ENCODE measurements at regions not wholly inside any gene's neighbourhood (a gene's known extent, or its start where the extent isn't known, plus 50 kb on each side); places are given as distances from the start of the nearest gene placed in this dataset.

DNA sequence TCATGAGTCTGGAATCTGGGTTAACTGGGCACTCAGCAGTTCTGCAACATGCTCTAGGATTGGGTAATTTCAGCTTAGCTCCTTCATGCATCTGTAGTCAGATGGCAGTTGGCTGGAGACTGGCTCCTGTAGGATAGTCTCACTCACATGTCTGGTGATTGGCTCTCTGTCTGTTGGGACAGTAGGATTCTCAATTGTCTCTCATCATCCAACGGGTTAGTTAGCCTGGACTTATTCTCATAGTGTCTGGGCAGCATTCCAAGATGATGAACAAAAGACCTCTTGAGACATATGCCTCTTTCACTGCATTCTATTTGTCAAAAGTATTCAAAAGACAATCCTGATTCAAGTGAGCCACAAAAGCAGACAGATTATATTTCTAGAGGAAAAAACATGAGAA lies 795.6 kb upstream of the GALNTL6 start:
- H3K4me1 ChIP-seq (replicated peaks in 1 of 4; ENCODE audit: control insufficient read depth in 3 of 4, insufficient read depth in 4 of 4, low read length in 3 of 4), result peaks cover 0 to 8% (median 2%) of the 10 kb centered on the region in 4 experiments; a peak in 1 of 7 replicates
- H3K18ac ChIP-seq (ENCODE audit: extremely low read depth, low read length), result no peak overlapping the region
- H3K4ac ChIP-seq (replicated peaks; ENCODE audit: insufficient read length, low read depth, low read length), result no peak overlapping the region
- no peak for DNase-seq (ENCODE audit: low read depth in 1 of 2, low spot score in 2 of 2)
- ChIA-PET CTCF (ENCODE audit: partially characterized antibody) (interaction anchor here (0.6 kb wide), 1 partner anchor 643 kb away, joined by 3 read pairs; no protein-coding TSS in a partner anchor), POLR2A (ENCODE audit: partially characterized antibody) (no interaction called here)
- H3K36me3 ChIP-seq (ENCODE audit: control insufficient read depth in 2 of 4, insufficient read depth in 4 of 4, low read length in 3 of 4), result peaks cover 0 to 5% (median 0%) of the 10 kb centered on the region in 4 experiments; a peak in 1 of 8 replicates
- H4K20me1 ChIP-seq (replicated peaks in 1 of 2; ENCODE audit: control insufficient read depth in 1 of 2, insufficient read depth in 2 of 2, low read length in 2 of 2), result no peaks in the 10 kb centered on the region
- H4K91ac ChIP-seq (replicated peaks; ENCODE audit: insufficient read length, low read length), result peak overlapping the region; percentile 40
- no peak overlapping the region for H3K9ac ChIP-seq (replicated peaks in 1 of 4; ENCODE audit: extremely low read depth in 1 of 4, low read depth in 3 of 4, low read length in 3 of 4)
- H3K9me3 ChIP-seq (ENCODE audit: insufficient read depth in 2 of 2, low read depth in 1 of 2, low read length in 1 of 2), result no peaks in the 10 kb centered on the region
- TF ChIP-seq, protein P1, sequence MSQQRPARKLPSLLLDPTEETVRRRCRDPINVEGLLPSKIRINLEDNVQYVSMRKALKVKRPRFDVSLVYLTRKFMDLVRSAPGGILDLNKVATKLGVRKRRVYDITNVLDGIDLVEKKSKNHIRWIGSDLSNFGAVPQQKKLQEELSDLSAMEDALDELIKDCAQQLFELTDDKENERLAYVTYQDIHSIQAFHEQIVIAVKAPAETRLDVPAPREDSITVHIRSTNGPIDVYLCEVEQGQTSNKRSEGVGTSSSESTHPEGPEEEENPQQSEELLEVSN (IDR thresholded peaks at IDR 0.05), result no peak
- TF ChIP-seq RNF2 (IDR thresholded peaks at IDR 0.05; ENCODE audit: borderline replicate concordance, low read depth, low read length, missing control alignments, poor library complexity, severe bottlenecking) (no peak), SAP30 (IDR thresholded peaks at IDR 0.05; ENCODE audit: insufficient read depth, insufficient replicate concordance, low read length) (no peak), HDAC2 (IDR thresholded peaks at IDR 0.05; ENCODE audit: borderline replicate concordance in 1 of 2, low read depth in 2 of 2, low read length in 2 of 2) (no peak), GABPA (IDR thresholded peaks at IDR 0.05; ENCODE audit: borderline replicate concordance, insufficient read depth, low read length) (no peak), JUN (IDR thresholded peaks at IDR 0.05; ENCODE audit: low read depth, low read length) (no peak), BACH1 (IDR thresholded peaks at IDR 0.05; ENCODE audit: low read length) (no peak), CHD2 (IDR thresholded peaks at IDR 0.05; ENCODE audit: low read length) (no peak), TAF1 (IDR thresholded peaks at IDR 0.05; ENCODE audit: low read depth, low read length) (no peak), CEBPB (IDR thresholded peaks at IDR 0.05; ENCODE audit: low read depth, low read length) (no peak), KDM5A (IDR thresholded peaks at IDR 0.05; ENCODE audit: low read length) (no peak), TAF7 (optimal IDR thresholded peaks at IDR 0.05; ENCODE audit: borderline replicate concordance, low read depth, low read length) (no peak)
- TF ChIP-seq, protein P2, sequence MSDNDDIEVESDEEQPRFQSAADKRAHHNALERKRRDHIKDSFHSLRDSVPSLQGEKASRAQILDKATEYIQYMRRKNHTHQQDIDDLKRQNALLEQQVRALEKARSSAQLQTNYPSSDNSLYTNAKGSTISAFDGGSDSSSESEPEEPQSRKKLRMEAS (IDR thresholded peaks at IDR 0.05), result no peak
- H3K23ac ChIP-seq (ENCODE audit: insufficient read length), result no peak overlapping the region
- peak overlapping the region; percentile 88; the same call in 1 of the 2 replicates for H2AFZ ChIP-seq (ENCODE audit: low read length)
- H3K79me2 ChIP-seq (ENCODE audit: control insufficient read depth in 1 of 2, insufficient read depth in 2 of 2, low read length in 2 of 2), result no peaks in the 10 kb centered on the region
- FAIRE-seq, result no peak
- no peak overlapping the region for H2BK12ac ChIP-seq (ENCODE audit: low read depth, low read length)
- no peaks in the 10 kb centered on the region for H3K23me2 ChIP-seq (ENCODE audit: low read depth, low read length)
- H2BK20ac ChIP-seq (ENCODE audit: low read length), result peak overlapping the region; percentile 57; the same call in 1 of the 2 replicates
- WGBS, 2 experiments (ENCODE audit: extremely low coverage in 1 of 2, insufficient coverage in 1 of 2, insufficient read length in 1 of 2, insufficient replicate concordance in 2 of 2, low coverage in 1 of 2, low lambda C conversion rate in 2 of 2, missing lambda C conversion rate in 1 of 2), result 0% methylated on average over 1 of the region's 1 CpG; no CpG with 5 or more reads in 1 of the 2 experiments
- H2BK5ac ChIP-seq (ENCODE audit: low read depth, low read length), result no peak overlapping the region
- no peak overlapping the region for H4K8ac ChIP-seq (ENCODE audit: extremely low read depth, insufficient read depth, low read length)
- H3K14ac ChIP-seq (ENCODE audit: insufficient read length), result no peak overlapping the region
- peak overlapping the region; percentile 94 for H2BK120ac ChIP-seq (replicated peaks; ENCODE audit: low read depth, low read length)
- no peak overlapping the region for H3K4me2 ChIP-seq (ENCODE audit: insufficient read depth in 1 of 2, low read depth in 2 of 2, low read length in 2 of 2)
- no peaks in the 10 kb centered on the region for H3K27me3 ChIP-seq (replicated peaks in 1 of 4; ENCODE audit: control insufficient read depth in 3 of 4, extremely low read depth in 1 of 4, insufficient read depth in 3 of 4, low read length in 3 of 4)
- H3K56ac ChIP-seq (replicated peaks; ENCODE audit: insufficient read length, low read depth, low read length), result no peak overlapping the region
- H2BK15ac ChIP-seq (ENCODE audit: low read length), result no peak overlapping the region
- no peak overlapping the region for H3K27ac ChIP-seq (ENCODE audit: low read depth, low read length)
- H3K4me3 ChIP-seq (ENCODE audit: extremely low read depth in 1 of 4, insufficient read depth in 2 of 4, low read depth in 3 of 4, low read length in 4 of 4), result no peak overlapping the region
- H2AK5ac ChIP-seq (ENCODE audit: low read depth, low read length), result no peak overlapping the region
- no peak overlapping the region for H4K5ac ChIP-seq (ENCODE audit: insufficient read length, low read depth, low read length)
- H3K79me1 ChIP-seq (ENCODE audit: low read depth, low read length), result no peaks in the 10 kb centered on the region
